ENCODE measurements at regions not wholly inside any gene's neighbourhood (a gene's known extent, or its start where the extent isn't known, plus 50 kb on each side); places are given as distances from the start of the nearest gene placed in this dataset.

GRCh38 chr10:2456834-2457233 is 610.5 kb upstream of the PFKP start:
- no peak for DNase-seq (ENCODE audit: low read depth in 2 of 2)

- DNase-seq (ENCODE audit: low read depth in 2 of 2) = no peak
These were observed 622.0 kb upstream of the PFKP start for GRCh38 chr10:2445370-2445769.

- no peak for DNase-seq (ENCODE audit: low read depth in 2 of 2)
These were observed 627.4 kb upstream of the PFKP start for GRCh38 chr10:2439983-2440382.

GRCh38 chr10:2439000-2439399 is 628.3 kb upstream of the PFKP start:
- no peak for DNase-seq (ENCODE audit: low read depth in 2 of 2)

- no peak for DNase-seq (ENCODE audit: low read depth in 2 of 2)
These were observed 629.0 kb upstream of the PFKP start for GRCh38 chr10:2438248-2438939.

- DNase-seq (ENCODE audit: low read depth in 2 of 2) = no peak
These were observed 630.4 kb upstream of the PFKP start for GRCh38 chr10:2436933-2437332.

GRCh38 chr10:2431961-2432360 is 635.4 kb upstream of the PFKP start:
- no peak for DNase-seq (ENCODE audit: low read depth in 2 of 2)

GRCh38 chr10:2427412-2427811 is 639.9 kb upstream of the PFKP start:
- no peak for DNase-seq (ENCODE audit: low read depth in 2 of 2)

- no peak for DNase-seq (ENCODE audit: low read depth in 2 of 2)
These were observed 642.0 kb upstream of the PFKP start for GRCh38 chr10:2425320-2425719.

- no peak for DNase-seq (ENCODE audit: low read depth in 2 of 2)
These were observed 652.8 kb upstream of the PFKP start for GRCh38 chr10:2414562-2414961.

- DNase-seq (ENCODE audit: low read depth in 2 of 2) = no peak
These were observed 653.3 kb upstream of the PFKP start for GRCh38 chr10:2414039-2414438.

GRCh38 chr10:2410049-2410448 is 657.3 kb upstream of the PFKP start:
- DNase-seq (ENCODE audit: low read depth in 2 of 2) = no peak

GRCh38 chr10:2401459-2401858 is 664.1 kb upstream of the ADARB2 start:
- no peak for DNase-seq (ENCODE audit: low read depth in 2 of 2)

- DNase-seq (ENCODE audit: low read depth in 2 of 2) = no peak
These were observed 662.2 kb upstream of the ADARB2 start for GRCh38 chr10:2399482-2399881.

- no peak for DNase-seq (ENCODE audit: low read depth in 2 of 2)
These were observed 655.0 kb upstream of the ADARB2 start for GRCh38 chr10:2392145-2392812.

- DNase-seq (ENCODE audit: low read depth in 2 of 2) = no peak
These were observed 650.3 kb upstream of the ADARB2 start for GRCh38 chr10:2387672-2388071.

- DNase-seq (ENCODE audit: low read depth in 2 of 2) = no peak
These were observed 649.9 kb upstream of the ADARB2 start for GRCh38 chr10:2387261-2387660.

- no peak for DNase-seq (ENCODE audit: low read depth in 2 of 2)
These were observed 642.9 kb upstream of the ADARB2 start for GRCh38 chr10:2380218-2380617.

- no peak for DNase-seq (ENCODE audit: low read depth in 2 of 2)
These were observed 629.8 kb upstream of the ADARB2 start for GRCh38 chr10:2367083-2367482.

GRCh38 chr10:2366264-2366931 is 629.1 kb upstream of the ADARB2 start:
- DNase-seq (ENCODE audit: low read depth in 2 of 2) = no peak

- DNase-seq (ENCODE audit: low read depth in 2 of 2) = no peak
These were observed 625.0 kb upstream of the ADARB2 start for GRCh38 chr10:2362331-2362730.

- DNase-seq (ENCODE audit: low read depth in 2 of 2) = no peak
These were observed 621.3 kb upstream of the ADARB2 start for GRCh38 chr10:2358586-2358985.

GRCh38 chr10:2356670-2357069 is 619.3 kb upstream of the ADARB2 start:
- no peak for DNase-seq (ENCODE audit: low read depth in 2 of 2)

Measured in stimulated activated CD4-positive, alpha-beta T cell treated with anti-CD3 and anti-CD28 coated beads, Interleukin-4, amount 100 ng/mL, for 48 hours (primary cell).